Astrocyte of the spinal cord (primary cell): ENCODE measurements at regions not wholly inside any gene's neighbourhood (a gene's known extent, or its start where the extent isn't known, plus 50 kb on each side); places are given as distances from the start of the nearest gene placed in this dataset.

Experiments used
- DNase-seq: peaks from one replicate; pipeline ENCODE4 v3.0.0; 2011; ENCODE audit warnings: low read depth, low spot score
- H3K4me3 ChIP-seq: 2 replicates; pipeline ENCODE4 v1.5.1; 2011; ENCODE audit warnings: low read depth, mild to moderate bottlenecking, low read length, moderate library complexity
- in situ Hi-C: cut with HindIII; loops from 2 replicates; pipeline ENCODE4 v1.10.0; 2017; ENCODE audit warnings: low sequenced_read_pairs
- TF ChIP-seq, protein P1 (sequence below): IDR thresholded peaks from 2 replicates; pipeline ENCODE4 v1.5.1; 2012; ENCODE audit warnings: low read depth, mild to moderate bottlenecking, low read length, inconsistent platforms

DNA sequence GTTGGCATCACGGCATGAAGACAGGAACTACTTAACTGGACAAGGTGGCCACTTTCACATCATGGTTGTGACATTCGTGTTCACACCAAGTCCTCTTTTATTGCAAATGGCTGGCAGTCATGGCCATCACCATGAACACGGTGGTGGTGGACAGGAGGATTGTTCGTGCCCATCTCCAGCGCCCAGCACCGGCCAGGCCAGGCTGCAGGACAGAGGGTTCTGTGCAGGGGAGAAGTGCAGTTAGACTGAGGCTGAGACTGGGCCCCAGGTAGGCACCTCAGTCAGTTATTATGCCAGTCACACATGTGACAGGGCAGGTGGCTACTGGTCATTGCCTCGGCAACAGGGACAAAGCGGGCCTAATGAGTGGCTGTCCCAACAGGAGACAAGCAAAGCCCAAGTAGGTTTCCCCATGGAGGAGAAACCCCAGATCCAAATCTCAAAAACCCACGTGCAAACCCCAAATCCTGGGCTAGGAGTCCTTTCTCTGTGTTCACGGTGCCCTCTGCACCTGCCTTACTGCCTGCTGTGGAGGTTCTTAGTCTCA is 468.1 kb upstream of the MYT1L start:
- no peak overlapping the region for H3K4me3 ChIP-seq
- TF ChIP-seq, protein P1, sequence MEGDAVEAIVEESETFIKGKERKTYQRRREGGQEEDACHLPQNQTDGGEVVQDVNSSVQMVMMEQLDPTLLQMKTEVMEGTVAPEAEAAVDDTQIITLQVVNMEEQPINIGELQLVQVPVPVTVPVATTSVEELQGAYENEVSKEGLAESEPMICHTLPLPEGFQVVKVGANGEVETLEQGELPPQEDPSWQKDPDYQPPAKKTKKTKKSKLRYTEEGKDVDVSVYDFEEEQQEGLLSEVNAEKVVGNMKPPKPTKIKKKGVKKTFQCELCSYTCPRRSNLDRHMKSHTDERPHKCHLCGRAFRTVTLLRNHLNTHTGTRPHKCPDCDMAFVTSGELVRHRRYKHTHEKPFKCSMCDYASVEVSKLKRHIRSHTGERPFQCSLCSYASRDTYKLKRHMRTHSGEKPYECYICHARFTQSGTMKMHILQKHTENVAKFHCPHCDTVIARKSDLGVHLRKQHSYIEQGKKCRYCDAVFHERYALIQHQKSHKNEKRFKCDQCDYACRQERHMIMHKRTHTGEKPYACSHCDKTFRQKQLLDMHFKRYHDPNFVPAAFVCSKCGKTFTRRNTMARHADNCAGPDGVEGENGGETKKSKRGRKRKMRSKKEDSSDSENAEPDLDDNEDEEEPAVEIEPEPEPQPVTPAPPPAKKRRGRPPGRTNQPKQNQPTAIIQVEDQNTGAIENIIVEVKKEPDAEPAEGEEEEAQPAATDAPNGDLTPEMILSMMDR, result no peak
- DNase-seq, result no peak
- in situ Hi-C loops, result no loop called here

DNA sequence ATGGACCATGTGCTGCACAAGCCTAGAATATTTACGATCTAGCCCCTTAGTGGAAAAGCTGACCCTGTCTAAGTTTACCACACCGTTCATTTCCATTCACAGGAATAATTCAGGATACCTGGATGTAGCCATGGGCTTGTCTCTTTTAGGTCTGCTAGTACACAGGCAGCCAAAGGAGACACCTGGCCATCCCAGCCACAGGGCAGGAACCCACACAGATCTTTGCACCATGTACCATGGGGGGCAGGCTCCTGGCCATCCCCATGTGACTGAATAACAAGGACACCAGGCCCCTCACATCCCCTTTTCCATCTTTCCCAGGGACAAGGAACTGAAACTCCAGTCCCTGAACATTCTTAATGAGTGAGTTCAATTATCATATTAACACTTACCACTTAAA is 467.3 kb upstream of the MYT1L start:
- H3K4me3 ChIP-seq, result no peak overlapping the region
- TF ChIP-seq, protein P1, result no peak
- DNase-seq, result no peak
- in situ Hi-C loops, result no loop called here

DNA sequence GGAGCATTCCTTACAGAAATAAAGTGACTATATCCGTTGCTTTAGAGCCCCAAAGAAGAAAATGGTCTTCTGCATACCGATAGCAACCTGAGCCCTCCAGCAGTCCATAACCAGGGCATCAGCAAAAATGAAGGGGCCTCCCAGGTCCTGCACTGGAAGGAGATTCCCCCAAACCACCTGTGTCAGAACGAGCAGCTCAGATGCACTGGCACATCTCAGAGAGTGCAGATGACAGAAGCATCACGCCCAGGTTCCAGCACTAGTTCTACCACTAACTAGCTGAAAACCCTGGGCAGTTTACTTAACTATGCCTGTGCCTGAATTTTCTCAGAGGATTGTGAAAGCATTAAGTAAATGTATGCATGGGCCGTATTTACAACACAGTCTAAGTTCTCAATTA is 466.7 kb upstream of the MYT1L start:
- in situ Hi-C loops, result no loop called here
- no peak for DNase-seq
- TF ChIP-seq, protein P1, result no peak
- no peak overlapping the region for H3K4me3 ChIP-seq

DNA sequence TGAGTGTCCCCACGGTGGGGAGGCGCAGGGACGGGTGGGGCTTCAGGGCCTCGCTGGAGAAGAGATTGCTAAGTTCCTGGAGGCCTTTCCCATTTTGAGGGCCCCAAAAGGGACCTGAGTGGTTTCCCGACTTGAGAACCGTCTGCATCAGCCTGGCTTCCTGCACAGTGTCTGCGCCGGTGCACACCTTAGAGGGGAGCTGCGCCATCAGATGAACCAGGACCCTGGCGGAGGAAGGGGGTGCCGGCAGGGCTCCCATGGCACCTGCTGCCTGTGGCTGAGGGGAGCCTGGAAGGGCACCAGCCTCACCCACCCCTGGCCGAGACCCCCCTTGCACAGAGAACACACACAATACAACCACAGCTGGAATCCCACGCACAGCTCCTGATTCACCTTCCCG is 465.1 kb upstream of the MYT1L start:
- in situ Hi-C loops, result no loop called here
- TF ChIP-seq, protein P1, result no peak
- DNase-seq, result no peak
- H3K4me3 ChIP-seq, result no peak overlapping the region

DNA sequence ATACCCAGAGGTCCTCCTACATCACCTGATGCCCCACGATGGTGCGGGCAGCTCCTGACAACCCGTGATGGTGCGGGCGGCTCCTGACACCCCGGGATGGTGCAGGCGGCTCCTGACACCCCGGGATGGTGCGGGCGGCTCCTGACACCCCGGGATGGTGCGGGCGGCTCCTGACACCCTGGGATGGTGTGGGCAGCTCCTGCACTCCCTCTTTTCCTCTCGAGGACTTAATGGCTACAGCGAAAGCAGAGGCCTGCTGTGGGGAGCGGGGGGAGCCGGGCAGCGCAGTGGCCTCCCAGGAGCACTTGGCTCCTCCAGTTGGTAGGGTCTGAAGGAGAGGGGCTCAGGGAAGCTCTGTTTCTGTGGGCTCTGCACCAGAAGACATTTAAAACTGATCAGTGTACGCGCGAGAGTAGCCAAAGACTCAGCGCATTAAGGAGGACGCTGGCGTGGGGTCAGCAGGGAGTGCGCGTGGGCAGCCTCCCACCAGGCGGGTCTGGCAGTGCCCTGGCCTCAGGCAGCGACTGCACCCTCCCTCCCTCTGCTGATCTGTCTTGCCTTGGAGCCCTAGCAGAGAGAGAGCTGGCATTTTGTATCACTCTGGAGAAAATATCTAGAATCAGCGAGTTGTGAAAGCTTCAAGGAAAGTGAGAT is 464.5 kb upstream of the MYT1L start:
- no peak for DNase-seq
- in situ Hi-C loops, result no loop called here
- TF ChIP-seq, protein P1, result no peak
- H3K4me3 ChIP-seq, result no peak overlapping the region

GRCh38 chr2:2793925-2794560 is 463.0 kb upstream of the MYT1L start:
- TF ChIP-seq, protein P1, result no peak
- in situ Hi-C loops, result no loop called here
- H3K4me3 ChIP-seq, result no peak overlapping the region
- DNase-seq, result no peak
